Endodermal cell (in vitro differentiated cells): ENCODE measurements at regions not wholly inside any gene's neighbourhood (a gene's known extent, or its start where the extent isn't known, plus 50 kb on each side); places are given as distances from the start of the nearest gene placed in this dataset.

Experiments
- DNase-seq: peaks from one replicate; pipeline ENCODE4 v3.0.0-alpha.2; 2017
- H3K27ac ChIP-seq: 2 replicates; pipeline ENCODE4 v1.5.1; 2013; ENCODE audit warnings: mild to moderate bottlenecking, low read depth, low read length, moderate library complexity
- H3K27me3 ChIP-seq: 2 replicates; pipeline ENCODE4 v1.6.1; 2013; ENCODE audit warnings: mild to moderate bottlenecking, low read length, moderate library complexity; ENCODE audit not compliant: insufficient read depth, control insufficient read depth, poor library complexity, severe bottlenecking
- H3K36me3 ChIP-seq: 2 replicates; pipeline ENCODE4 v1.7.0; 2013; ENCODE audit warnings: mild to moderate bottlenecking, low read length, moderate library complexity; ENCODE audit not compliant: control insufficient read depth, insufficient read depth
- H3K4me1 ChIP-seq: one replicate; pipeline ENCODE4 v1.7.0; 2013; ENCODE audit warnings: low read length; ENCODE audit not compliant: control insufficient read depth, insufficient read depth
- H3K4me3 ChIP-seq: 2 replicates; pipeline ENCODE4 v1.5.1; 2013; ENCODE audit warnings: mild to moderate bottlenecking, low read length, moderate library complexity
- H3K9ac ChIP-seq: 2 replicates; pipeline ENCODE4 v1.6.1; 2013; ENCODE audit warnings: mild to moderate bottlenecking, low read length, moderate library complexity; ENCODE audit not compliant: poor library complexity, severe bottlenecking; ENCODE audit errors: extremely low read depth
- H3K9me3 ChIP-seq: 2 replicates; pipeline ENCODE4 v1.6.1; 2013; ENCODE audit warnings: mild to moderate bottlenecking, low read length, moderate library complexity; ENCODE audit not compliant: control insufficient read depth
- H3K27ac Mint-ChIP-seq: 2 replicates; pipeline ENCODE4 v1.8.0; 2020; ENCODE audit warnings: mixed read lengths
- H3K27me3 Mint-ChIP-seq: 2 replicates; pipeline ENCODE4 v1.8.0; 2021; ENCODE audit warnings: mild to moderate bottlenecking, mixed read lengths; ENCODE audit not compliant: insufficient read depth
- H3K36me3 Mint-ChIP-seq: 2 replicates; pipeline ENCODE4 v1.8.0; 2020; ENCODE audit warnings: low read depth, mixed read lengths
- H3K4me1 Mint-ChIP-seq: 2 replicates; pipeline ENCODE4 v1.8.0; 2020; ENCODE audit warnings: mixed read lengths
- H3K4me3 Mint-ChIP-seq: 2 replicates; pipeline ENCODE4 v1.8.0; 2020; ENCODE audit warnings: mild to moderate bottlenecking, moderate library complexity, mixed read lengths
- H3K9me3 Mint-ChIP-seq: 2 replicates; pipeline ENCODE4 v1.8.0; 2020; ENCODE audit warnings: mild to moderate bottlenecking, mixed read lengths
- WGBS, 2 experiments: methylation state at CpG; one replicate each; pipeline versions ENCODE4 v1.1.5 to v1.1.7; 2013; ENCODE audit warnings: missing lambda C conversion rate in 2 of 2, mixed read lengths in 1 of 2; ENCODE audit not compliant: insufficient coverage in 1 of 2, insufficient read length in 1 of 2; 5-methylcytosine and 5-hydroxymethylcytosine counted together
- TF ChIP-seq, protein P1 (sequence below): fragments of 200-600 bp; sonication (generic); conservative IDR thresholded peaks from 2 replicates; pipeline ENCODE4 v1.5.0; 2021; ENCODE audit warnings: antibody characterized with exemption, mild to moderate bottlenecking

DNA sequence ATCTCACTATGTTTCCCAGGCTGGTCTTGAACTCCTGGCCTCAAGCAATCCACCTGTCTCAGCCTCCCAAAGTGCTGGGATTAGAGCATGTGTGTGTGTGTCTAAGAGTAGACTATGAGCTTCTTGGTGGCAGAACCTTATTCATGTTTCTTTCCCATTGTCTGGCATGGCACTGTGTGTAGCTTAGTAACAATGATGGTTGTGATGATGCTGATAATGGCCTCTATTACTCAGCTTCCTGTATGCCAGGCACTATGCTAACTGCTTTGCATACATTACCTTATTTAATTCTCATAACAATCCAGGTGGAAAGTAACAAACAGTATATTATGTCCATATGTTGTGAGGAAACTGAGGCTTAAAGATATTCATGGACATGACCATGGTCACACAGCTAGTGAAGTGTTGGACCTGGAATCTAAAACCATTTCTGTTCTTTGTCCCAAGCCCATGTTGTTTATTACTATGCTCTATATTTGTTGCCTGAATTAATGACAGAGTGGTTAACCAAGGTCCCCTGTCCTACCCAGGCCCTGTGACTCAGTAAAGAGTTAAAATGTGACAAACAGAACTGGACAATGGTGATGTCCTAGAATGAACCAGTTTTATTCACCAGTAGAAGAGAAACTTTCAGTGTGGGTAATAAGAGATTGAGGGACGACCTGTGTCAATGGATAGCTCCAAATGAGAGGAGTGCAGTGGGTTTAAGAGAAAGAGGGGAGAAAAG is 109.6 kb downstream of the KLF5 start:
- no peaks in the 10 kb centered on the region for H3K36me3 ChIP-seq
- no peak overlapping the region for H3K27ac Mint-ChIP-seq
- H3K36me3 Mint-ChIP-seq = no peaks in the 10 kb centered on the region
- TF ChIP-seq, protein P1, sequence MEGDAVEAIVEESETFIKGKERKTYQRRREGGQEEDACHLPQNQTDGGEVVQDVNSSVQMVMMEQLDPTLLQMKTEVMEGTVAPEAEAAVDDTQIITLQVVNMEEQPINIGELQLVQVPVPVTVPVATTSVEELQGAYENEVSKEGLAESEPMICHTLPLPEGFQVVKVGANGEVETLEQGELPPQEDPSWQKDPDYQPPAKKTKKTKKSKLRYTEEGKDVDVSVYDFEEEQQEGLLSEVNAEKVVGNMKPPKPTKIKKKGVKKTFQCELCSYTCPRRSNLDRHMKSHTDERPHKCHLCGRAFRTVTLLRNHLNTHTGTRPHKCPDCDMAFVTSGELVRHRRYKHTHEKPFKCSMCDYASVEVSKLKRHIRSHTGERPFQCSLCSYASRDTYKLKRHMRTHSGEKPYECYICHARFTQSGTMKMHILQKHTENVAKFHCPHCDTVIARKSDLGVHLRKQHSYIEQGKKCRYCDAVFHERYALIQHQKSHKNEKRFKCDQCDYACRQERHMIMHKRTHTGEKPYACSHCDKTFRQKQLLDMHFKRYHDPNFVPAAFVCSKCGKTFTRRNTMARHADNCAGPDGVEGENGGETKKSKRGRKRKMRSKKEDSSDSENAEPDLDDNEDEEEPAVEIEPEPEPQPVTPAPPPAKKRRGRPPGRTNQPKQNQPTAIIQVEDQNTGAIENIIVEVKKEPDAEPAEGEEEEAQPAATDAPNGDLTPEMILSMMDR = no peak
- no peak overlapping the region for H3K4me3 ChIP-seq
- H3K9me3 Mint-ChIP-seq = no peaks in the 10 kb centered on the region
- H3K27me3 ChIP-seq = no peaks in the 10 kb centered on the region
- H3K9me3 ChIP-seq = no peaks in the 10 kb centered on the region
- 67 to 92% methylated on average over 1 of the region's 1 CpG for WGBS, 2 experiments
- H3K27ac ChIP-seq = no peak overlapping the region
- H3K27me3 Mint-ChIP-seq = no peaks in the 10 kb centered on the region
- peaks cover 26% of the 10 kb centered on the region for H3K4me1 ChIP-seq
- H3K9ac ChIP-seq = no peak overlapping the region
- H3K4me3 Mint-ChIP-seq = no peak overlapping the region
- no peak for DNase-seq
- H3K4me1 Mint-ChIP-seq = peaks cover 37% of the 10 kb centered on the region

DNA sequence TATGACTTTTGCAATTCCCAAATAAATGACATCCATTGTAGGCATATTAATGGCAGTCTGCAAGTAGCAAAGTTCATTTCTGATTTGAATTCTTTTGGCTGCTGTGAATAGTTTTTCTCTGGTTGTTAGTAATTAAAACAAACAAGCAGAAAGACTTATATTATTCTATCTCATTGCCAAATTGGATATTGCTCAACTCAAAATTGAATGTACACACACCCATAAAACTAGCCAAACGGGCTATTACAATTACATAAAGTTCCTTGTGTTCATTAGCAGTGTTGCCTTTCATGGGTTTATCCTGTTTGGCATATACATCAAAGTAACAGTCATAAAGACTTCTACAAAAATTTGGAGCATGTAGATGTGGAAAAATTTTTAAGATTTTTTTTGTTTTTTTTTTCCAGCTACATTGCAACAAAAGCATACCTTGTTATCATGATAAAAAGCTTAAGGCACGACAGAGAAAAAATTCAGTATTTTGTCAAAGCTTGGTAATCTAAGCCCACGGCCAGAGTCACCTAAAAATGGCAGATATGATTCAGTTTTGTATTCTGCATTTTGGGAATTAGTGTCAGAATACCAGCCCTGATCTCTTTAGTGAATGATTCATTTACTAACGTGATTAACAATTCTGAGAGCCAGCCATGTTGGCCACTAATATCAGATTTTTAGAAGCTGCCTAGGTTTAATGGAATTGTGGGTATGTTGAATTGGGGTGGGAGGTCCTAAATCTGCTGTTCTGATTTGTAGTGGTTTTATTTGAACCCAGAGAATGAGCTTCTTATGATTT is 108.4 kb downstream of the KLF5 start:
- Mint-ChIP-seq H3K4me1 (peaks cover 29% of the 10 kb centered on the region), H3K36me3 (no peaks in the 10 kb centered on the region), H3K9me3 (no peaks in the 10 kb centered on the region), H3K27me3 (no peaks in the 10 kb centered on the region), H3K27ac (no peak overlapping the region), H3K4me3 (no peak overlapping the region)
- no peaks in the 10 kb centered on the region for H3K36me3 ChIP-seq
- WGBS, 2 experiments = 95 to 100% methylated on average over 3 to 4 of the region's 4 CpGs
- peaks cover 19% of the 10 kb centered on the region for H3K4me1 ChIP-seq
- DNase-seq = no peak
- TF ChIP-seq, protein P1 = no peak
- no peaks in the 10 kb centered on the region for H3K9me3 ChIP-seq
- no peak overlapping the region for H3K9ac ChIP-seq
- H3K27ac ChIP-seq = no peak overlapping the region
- no peak overlapping the region for H3K4me3 ChIP-seq
- no peaks in the 10 kb centered on the region for H3K27me3 ChIP-seq

- Mint-ChIP-seq H3K9me3 (no peaks in the 10 kb centered on the region), H3K27ac (no peak overlapping the region), H3K4me3 (no peak overlapping the region), H3K36me3 (no peaks in the 10 kb centered on the region), H3K27me3 (no peaks in the 10 kb centered on the region), H3K4me1 (peaks cover 21% of the 10 kb centered on the region)
- no peak for DNase-seq
- Histone ChIP-seq H3K9me3 (no peaks in the 10 kb centered on the region), H3K27ac (no peak overlapping the region), H3K36me3 (no peaks in the 10 kb centered on the region), H3K9ac (no peak overlapping the region), H3K4me1 (peaks cover 14% of the 10 kb centered on the region), H3K27me3 (no peaks in the 10 kb centered on the region), H3K4me3 (no peak overlapping the region)
- TF ChIP-seq, protein P1 = no peak
- 95 to 100% methylated on average over 2 of the region's 2 CpGs for WGBS, 2 experiments
Measured at GRCh38 chr13:73166204-73166603, 107.4 kb downstream of the KLF5 start.
